WTC11 (cell line): ENCODE measurements at regions not wholly inside any gene's neighbourhood (a gene's known extent, or its start where the extent isn't known, plus 50 kb on each side); places are given as distances from the start of the nearest gene placed in this dataset.

Experiments
- ATAC-seq: fragments of 200-7000 bp; cut with Tn5 transposase; 2 replicates; pipeline ENCODE4 v1.10.0; 2021; ENCODE audit warnings: mild to moderate bottlenecking, moderate library complexity
- CTCF ChIA-PET: fragments of 300-600 bp; sonication (Branson Sonifier 250); formaldehyde crosslinking; loops from one replicate; lab custom pipeline; 2021; ENCODE audit warnings: antibody characterized with exemption; lab: Charles Lee
- POLR2A ChIA-PET: fragments of 350-600 bp; sonication (Branson Sonifier 250); formaldehyde crosslinking; loops from one replicate; lab custom pipeline; 2021; ENCODE audit warnings: antibody characterized with exemption; lab: Charles Lee
- DNase-seq: peaks from one replicate; pipeline ENCODE4 v3.0.0; 2021; ENCODE audit warnings: low spot score
- H3K27ac Mint-ChIP-seq: 2 replicates; pipeline ENCODE4 v1.8.0; 2021; ENCODE audit warnings: mixed read lengths
- H3K27me3 Mint-ChIP-seq: 2 replicates; pipeline ENCODE4 v1.8.0; 2021; ENCODE audit warnings: low read depth, mild to moderate bottlenecking, moderate library complexity, mixed read lengths
- H3K36me3 Mint-ChIP-seq: 2 replicates; pipeline ENCODE4 v1.8.0; 2021; ENCODE audit warnings: mixed read lengths
- H3K4me1 Mint-ChIP-seq: 2 replicates; pipeline ENCODE4 v1.8.0; 2022; ENCODE audit warnings: mixed read lengths
- H3K4me3 Mint-ChIP-seq: 2 replicates; pipeline ENCODE4 v1.8.0; 2021; ENCODE audit warnings: mild to moderate bottlenecking, moderate library complexity, mixed read lengths
- H3K9me3 Mint-ChIP-seq: 2 replicates; pipeline ENCODE4 v1.8.0; 2021; ENCODE audit warnings: mixed read lengths
- AR ChIP-seq: fragments of 250-450 bp; sonication (Bioruptor Pico); IDR thresholded peaks from 2 replicates; pipeline ENCODE4 v1.9.0; 2021; ENCODE audit warnings: mild to moderate bottlenecking
- ARID4B ChIP-seq: sonication (generic); formaldehyde crosslinking; IDR thresholded peaks from 2 replicates; pipeline ENCODE4 v1.8.0; 2023; ENCODE audit warnings: missing genetic modification reagents, mild to moderate bottlenecking, borderline replicate concordance
- ATF6 ChIP-seq: sonication (generic); formaldehyde crosslinking; IDR thresholded peaks from 2 replicates; pipeline ENCODE4 v1.8.1; 2023; ENCODE audit warnings: mild to moderate bottlenecking, missing genetic modification reagents
- CTCF ChIP-seq: fragments of 200-600 bp; IDR thresholded peaks from 2 replicates; pipeline ENCODE4 v1.8.0; 2022; ENCODE audit warnings: antibody characterized with exemption
- EMX1 ChIP-seq: fragments of 250-450 bp; sonication (Bioruptor Pico); IDR thresholded peaks from 2 replicates; pipeline ENCODE4 v1.8.0; 2021; ENCODE audit warnings: mild to moderate bottlenecking
- ESRRA ChIP-seq: sonication (generic); formaldehyde crosslinking; IDR thresholded peaks from 2 replicates; pipeline ENCODE4 v1.8.1; 2022; ENCODE audit warnings: mild to moderate bottlenecking, missing genetic modification reagents, borderline replicate concordance
- FOXK1 ChIP-seq: sonication (generic); formaldehyde crosslinking; IDR thresholded peaks from 2 replicates; pipeline ENCODE4 v1.8.0; 2022; ENCODE audit warnings: mild to moderate bottlenecking, moderate library complexity, missing genetic modification reagents
- IRF1 ChIP-seq: sonication (generic); formaldehyde crosslinking; IDR thresholded peaks from 2 replicates; pipeline ENCODE4 v1.8.0; 2023; ENCODE audit warnings: missing genetic modification reagents
- JUN ChIP-seq: sonication (generic); formaldehyde crosslinking; IDR thresholded peaks from 2 replicates; pipeline ENCODE4 v1.8.0; 2023; ENCODE audit warnings: mild to moderate bottlenecking, missing genetic modification reagents
- KAT7 ChIP-seq: sonication (generic); formaldehyde crosslinking; IDR thresholded peaks from 2 replicates; pipeline ENCODE4 v1.8.1; 2023; ENCODE audit warnings: missing genetic modification reagents, mild to moderate bottlenecking, borderline replicate concordance
- MXD4 ChIP-seq: fragments of 250-450 bp; sonication (Bioruptor Pico); IDR thresholded peaks from 2 replicates; pipeline ENCODE4 v1.8.0; 2021; ENCODE audit warnings: mild to moderate bottlenecking, moderate library complexity, borderline replicate concordance
- NFATC4 ChIP-seq: fragments of 250-450 bp; sonication (Bioruptor Pico); IDR thresholded peaks from 2 replicates; pipeline ENCODE4 v1.9.0; 2021; ENCODE audit warnings: mild to moderate bottlenecking
- NR3C1 ChIP-seq: sonication (generic); formaldehyde crosslinking; conservative IDR thresholded peaks from 2 replicates; pipeline ENCODE4 v1.8.1; 2023; ENCODE audit warnings: low read depth, mild to moderate bottlenecking, missing genetic modification reagents
- RELA ChIP-seq: sonication (generic); formaldehyde crosslinking; IDR thresholded peaks from 2 replicates; pipeline ENCODE4 v1.8.1; 2022; ENCODE audit warnings: missing genetic modification reagents, mild to moderate bottlenecking, borderline replicate concordance
- RORB ChIP-seq: fragments of 250-450 bp; sonication (Bioruptor Pico); IDR thresholded peaks from 2 replicates; pipeline ENCODE4 v1.9.0; 2021; ENCODE audit warnings: mild to moderate bottlenecking
- SP1 ChIP-seq: sonication (generic); formaldehyde crosslinking; conservative IDR thresholded peaks from 2 replicates; pipeline ENCODE4 v1.8.1; 2022; ENCODE audit warnings: missing genetic modification reagents
- ZBTB43 ChIP-seq: sonication (generic); formaldehyde crosslinking; IDR thresholded peaks from 2 replicates; pipeline ENCODE4 v1.8.1; 2023; ENCODE audit warnings: mild to moderate bottlenecking, missing genetic modification reagents
- ZNF138 ChIP-seq: sonication (generic); formaldehyde crosslinking; conservative IDR thresholded peaks from 2 replicates; pipeline ENCODE4 v1.8.1; 2022; ENCODE audit warnings: mild to moderate bottlenecking, moderate library complexity, missing genetic modification reagents
- ZNF396 ChIP-seq: fragments of 250-450 bp; sonication (Bioruptor Pico); IDR thresholded peaks from 2 replicates; pipeline ENCODE4 v1.8.0; 2021; ENCODE audit warnings: mild to moderate bottlenecking, moderate library complexity, borderline replicate concordance
- ZNF416 ChIP-seq: fragments of 250-450 bp; sonication (Bioruptor Pico); IDR thresholded peaks from 2 replicates; pipeline ENCODE4 v1.9.0; 2021; ENCODE audit warnings: mild to moderate bottlenecking, inconsistent platforms

GRCh38 chr7:88358526-88358838 lies 51.8 kb upstream of the STEAP4 start (continued):
- no peak for TF ChIP-seq ARID4B
- TF ChIP-seq EMX1 (CRISPR knock-in tag), result no peak
- TF ChIP-seq KAT7, result no peak
- TF ChIP-seq FOXK1 (CRISPR knock-in tag), result no peak
- TF ChIP-seq RELA (CRISPR knock-in tag), result no peak
- TF ChIP-seq RORB, result no peak

- peak; percentile 34; the same call in 1 of the 2 replicates for ATAC-seq
- Mint-ChIP-seq H3K27ac (no peak overlapping the region), H3K9me3 (peaks cover 4% of the 10 kb centered on the region; the same call in 1 of the 2 replicates), H3K27me3 (no peaks in the 10 kb centered on the region), H3K4me1 (peaks cover 13% of the 10 kb centered on the region), H3K4me3 (no peak overlapping the region), H3K36me3 (no peaks in the 10 kb centered on the region)
- TF ChIP-seq RELA (CRISPR knock-in tag), result no peak
- no peak for TF ChIP-seq AR (CRISPR knock-in tag)
- TF ChIP-seq JUN (CRISPR knock-in tag), result no peak
- no peak for TF ChIP-seq RORB
- TF ChIP-seq ZNF396 (CRISPR knock-in tag), result no peak
- no peak for TF ChIP-seq IRF1 (CRISPR knock-in tag)
- no peak for TF ChIP-seq ZNF138 (CRISPR knock-in tag)
- TF ChIP-seq NFATC4 (CRISPR knock-in tag), result no peak
- TF ChIP-seq NR3C1 (CRISPR knock-in tag), result no peak
- TF ChIP-seq ZNF416 (CRISPR knock-in tag), result no peak
- TF ChIP-seq ESRRA (CRISPR knock-in tag), result no peak
- no peak for TF ChIP-seq MXD4 (CRISPR knock-in tag)
- TF ChIP-seq ATF6, result no peak
- no peak for TF ChIP-seq SP1 (CRISPR knock-in tag)
- no peak for TF ChIP-seq CTCF
- no peak for TF ChIP-seq ZBTB43
- ChIA-PET CTCF (interaction anchor here (1.5 to 2.6 kb wide), 3 partner anchors 11 to 115 kb away, joined by 6 to 17 read pairs (median 13); no protein-coding TSS in a partner anchor), POLR2A (no interaction called here)
- no peak for DNase-seq
Measured at GRCh38 chr7:88357781-88358525, 51.3 kb upstream of the STEAP4 start.
